Upper lobe of right lung (tissue), 1 donor: ENCODE measurements at regions not wholly inside any gene's neighbourhood (a gene's known extent, or its start where the extent isn't known, plus 50 kb on each side); places are given as distances from the start of the nearest gene placed in this dataset.

ENCODE experiments used
- ATAC-seq: fragments of 200-7000 bp; cut with Tn5 transposase; one replicate; pipeline ENCODE4 v1.9.1; 2020; ENCODE audit warnings: mild to moderate bottlenecking, moderate library complexity
- DNase-seq: peaks from one replicate; pipeline ENCODE4 v3.0.0-alpha.2; 2020
- H3K27ac ChIP-seq: fragments of 200-600 bp; one replicate; pipeline ENCODE4 v1.8.0; 2022
- H3K27me3 ChIP-seq: fragments of 200-600 bp; one replicate; pipeline ENCODE4 v1.8.0; 2022; ENCODE audit warnings: mild to moderate bottlenecking
- H3K36me3 ChIP-seq: fragments of 200-600 bp; one replicate; pipeline ENCODE4 v1.8.0; 2022
- H3K4me1 ChIP-seq: fragments of 200-600 bp; one replicate; pipeline ENCODE4 v1.8.0; 2022
- H3K4me3 ChIP-seq: fragments of 200-600 bp; one replicate; pipeline ENCODE4 v1.8.0; 2022; ENCODE audit warnings: mild to moderate bottlenecking
- H3K9me3 ChIP-seq: fragments of 200-600 bp; one replicate; pipeline ENCODE4 v1.8.0; 2022
- CTCF ChIP-seq: fragments of 200-600 bp; IDR thresholded peaks from one replicate; pipeline ENCODE4 v1.8.0; 2022; ENCODE audit warnings: antibody characterized with exemption
- intact Hi-C: fragments of 100-400 bp; cut with DNase I; formaldehyde crosslinking; loops from one replicate; pipeline ENCODE4 v1.11.0; 2022
- donor health status: DM: no; HTN: yes; CAD: no; lungs with severe emphysema.

GRCh38 chr3:177306252-177306651 is 109.0 kb upstream of the TBL1XR1 start:
- Histone ChIP-seq H3K4me1 (no peaks in the 10 kb centered on the region), H3K27ac (no peak overlapping the region), H3K9me3 (no peaks in the 10 kb centered on the region), H3K27me3 (no peaks in the 10 kb centered on the region), H3K4me3 (no peak overlapping the region), H3K36me3 (no peaks in the 10 kb centered on the region)
- intact Hi-C loops = no loop called here
- no peak for TF ChIP-seq CTCF
- DNase-seq (no peak), ATAC-seq (no peak)

DNA sequence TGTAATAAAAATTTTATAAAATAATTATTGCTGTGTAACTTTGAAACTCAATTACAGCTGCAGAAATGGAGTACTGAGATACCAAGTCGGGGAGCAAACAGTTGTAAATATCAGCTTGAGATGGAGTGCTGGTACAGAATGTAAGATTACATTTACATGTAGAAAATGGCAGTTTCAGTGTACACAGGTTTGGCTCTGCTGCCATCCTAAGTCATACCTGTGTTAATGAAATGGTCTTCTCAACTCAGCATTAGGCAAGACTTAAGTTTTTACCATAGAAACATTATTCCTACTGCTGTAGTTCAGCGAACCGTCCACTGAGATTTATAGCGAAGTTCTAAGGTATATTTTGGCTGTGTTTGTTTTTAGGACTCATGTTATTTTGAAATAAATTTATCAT is 110.1 kb upstream of the TBL1XR1 start:
- no peak overlapping the region for H3K4me3 ChIP-seq
- ATAC-seq = no peak
- H3K9me3 ChIP-seq = no peaks in the 10 kb centered on the region
- H3K36me3 ChIP-seq = no peaks in the 10 kb centered on the region
- DNase-seq = no peak
- H3K4me1 ChIP-seq = no peaks in the 10 kb centered on the region
- no peak for TF ChIP-seq CTCF
- no peaks in the 10 kb centered on the region for H3K27me3 ChIP-seq
- no peak overlapping the region for H3K27ac ChIP-seq
- intact Hi-C loops = no loop called here

DNA sequence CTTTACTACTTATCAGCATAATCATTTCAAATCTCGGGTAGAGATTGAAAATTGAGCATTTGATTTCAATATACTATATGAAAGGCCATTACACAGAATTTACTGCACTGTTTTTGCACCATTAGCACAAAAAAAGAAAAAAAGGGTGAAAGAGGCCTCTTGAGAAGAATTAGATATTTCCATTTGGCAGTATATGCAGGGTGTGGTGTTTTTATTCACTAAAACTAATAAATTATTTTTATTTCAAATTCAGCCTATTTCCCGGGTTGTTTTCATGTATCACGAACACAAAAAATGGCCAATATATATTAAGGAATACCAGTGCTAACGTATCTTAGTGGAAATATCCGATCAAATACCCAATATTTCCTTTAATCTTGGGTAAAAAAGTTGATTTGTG is 110.5 kb upstream of the TBL1XR1 start:
- intact Hi-C loops = no loop called here
- H3K4me1 ChIP-seq = no peaks in the 10 kb centered on the region
- no peak for TF ChIP-seq CTCF
- no peak overlapping the region for H3K27ac ChIP-seq
- no peaks in the 10 kb centered on the region for H3K27me3 ChIP-seq
- DNase-seq (no peak), ATAC-seq (no peak)
- no peaks in the 10 kb centered on the region for H3K36me3 ChIP-seq
- H3K9me3 ChIP-seq = no peaks in the 10 kb centered on the region
- H3K4me3 ChIP-seq = no peak overlapping the region

DNA sequence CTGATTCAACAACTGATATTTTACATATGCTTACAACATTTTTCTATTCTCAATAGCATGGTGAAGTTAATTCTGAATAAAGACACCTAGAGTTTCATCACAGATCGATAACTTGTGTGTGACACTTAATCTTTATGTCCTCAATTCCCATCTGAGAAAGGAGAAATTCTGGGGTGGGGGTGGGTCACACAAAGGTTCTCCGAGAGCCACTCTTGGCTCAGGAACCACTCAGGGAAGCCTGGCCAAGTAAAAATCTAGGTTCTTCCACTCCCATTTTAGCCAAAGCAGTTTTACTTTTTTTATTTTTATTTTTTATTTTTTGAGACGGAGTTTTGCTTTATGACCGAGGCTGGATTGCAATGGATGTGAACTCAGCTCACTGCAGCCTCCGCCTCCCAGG is 111.0 kb upstream of the TBL1XR1 start:
- no peak for TF ChIP-seq CTCF
- Histone ChIP-seq H3K4me3 (no peak overlapping the region), H3K4me1 (no peaks in the 10 kb centered on the region), H3K36me3 (no peaks in the 10 kb centered on the region), H3K9me3 (no peaks in the 10 kb centered on the region), H3K27me3 (no peaks in the 10 kb centered on the region), H3K27ac (no peak overlapping the region)
- intact Hi-C loops = no loop called here
- no peak for DNase-seq
- ATAC-seq = no peak

DNA sequence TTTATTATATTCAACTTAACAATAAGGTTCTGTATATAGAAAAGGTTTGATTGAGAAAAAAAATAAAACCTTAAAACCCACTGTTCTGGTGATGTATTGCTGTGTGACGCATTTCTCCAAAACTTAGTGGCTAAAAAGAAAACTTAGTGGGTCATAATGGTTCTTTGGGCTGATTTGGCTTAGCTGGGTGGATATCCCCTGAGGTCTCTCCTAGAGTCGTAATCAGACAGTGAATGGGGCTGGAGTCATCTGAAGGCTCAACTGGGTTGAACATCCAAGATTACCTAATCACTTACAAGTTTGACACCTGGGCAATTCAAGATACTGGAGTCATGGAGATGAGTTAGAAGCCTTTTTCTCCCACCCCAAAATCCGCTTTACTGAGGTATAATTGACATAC is 111.6 kb upstream of the TBL1XR1 start:
- intact Hi-C loops = no loop called here
- H3K27me3 ChIP-seq = no peaks in the 10 kb centered on the region
- H3K4me3 ChIP-seq = no peak overlapping the region
- H3K4me1 ChIP-seq = no peaks in the 10 kb centered on the region
- no peak for ATAC-seq
- H3K36me3 ChIP-seq = no peaks in the 10 kb centered on the region
- DNase-seq = no peak
- no peaks in the 10 kb centered on the region for H3K9me3 ChIP-seq
- no peak overlapping the region for H3K27ac ChIP-seq
- TF ChIP-seq CTCF = no peak

GRCh38 chr3:177312491-177312890 is 115.2 kb upstream of the TBL1XR1 start:
- Histone ChIP-seq H3K27ac (no peak overlapping the region), H3K4me3 (no peak overlapping the region), H3K4me1 (no peaks in the 10 kb centered on the region), H3K36me3 (no peaks in the 10 kb centered on the region), H3K9me3 (no peaks in the 10 kb centered on the region), H3K27me3 (no peaks in the 10 kb centered on the region)
- ATAC-seq (no peak), DNase-seq (no peak)
- TF ChIP-seq CTCF = no peak
- intact Hi-C loops = no loop called here
